WTC11 (cell line): ENCODE measurements at regions not wholly inside any gene's neighbourhood (a gene's known extent, or its start where the extent isn't known, plus 50 kb on each side); places are given as distances from the start of the nearest gene placed in this dataset.
A peak's percentile ranks its signal among the peaks of the same experiment; 100 is the strongest.

Experiments used
- ATAC-seq: fragments of 200-7000 bp; cut with Tn5 transposase; 2 replicates; pipeline ENCODE4 v1.10.0; 2021; ENCODE audit warnings: mild to moderate bottlenecking, moderate library complexity
- CTCF ChIA-PET: fragments of 300-600 bp; sonication (Branson Sonifier 250); formaldehyde crosslinking; loops from one replicate; lab custom pipeline; 2021; ENCODE audit warnings: antibody characterized with exemption; lab: Charles Lee
- POLR2A ChIA-PET: fragments of 350-600 bp; sonication (Branson Sonifier 250); formaldehyde crosslinking; loops from one replicate; lab custom pipeline; 2021; ENCODE audit warnings: antibody characterized with exemption; lab: Charles Lee
- DNase-seq: peaks from one replicate; pipeline ENCODE4 v3.0.0; 2021; ENCODE audit warnings: low spot score
- H3K27ac Mint-ChIP-seq: 2 replicates; pipeline ENCODE4 v1.8.0; 2021; ENCODE audit warnings: mixed read lengths
- H3K27me3 Mint-ChIP-seq: 2 replicates; pipeline ENCODE4 v1.8.0; 2021; ENCODE audit warnings: low read depth, mild to moderate bottlenecking, moderate library complexity, mixed read lengths
- H3K36me3 Mint-ChIP-seq: 2 replicates; pipeline ENCODE4 v1.8.0; 2021; ENCODE audit warnings: mixed read lengths
- H3K4me1 Mint-ChIP-seq: 2 replicates; pipeline ENCODE4 v1.8.0; 2022; ENCODE audit warnings: mixed read lengths
- H3K4me3 Mint-ChIP-seq: 2 replicates; pipeline ENCODE4 v1.8.0; 2021; ENCODE audit warnings: mild to moderate bottlenecking, moderate library complexity, mixed read lengths
- H3K9me3 Mint-ChIP-seq: 2 replicates; pipeline ENCODE4 v1.8.0; 2021; ENCODE audit warnings: mixed read lengths
- ARID4B ChIP-seq: sonication (generic); formaldehyde crosslinking; IDR thresholded peaks from 2 replicates; pipeline ENCODE4 v1.8.0; 2023; ENCODE audit warnings: missing genetic modification reagents, mild to moderate bottlenecking, borderline replicate concordance
- FOXP1 ChIP-seq: sonication (generic); formaldehyde crosslinking; IDR thresholded peaks from 2 replicates; pipeline ENCODE4 v1.8.0; 2022; ENCODE audit warnings: missing genetic modification reagents, mild to moderate bottlenecking, moderate library complexity, borderline replicate concordance
- GABPB1 ChIP-seq: sonication (generic); formaldehyde crosslinking; IDR thresholded peaks from 2 replicates; pipeline ENCODE4 v1.8.1; 2023; ENCODE audit warnings: mild to moderate bottlenecking, missing genetic modification reagents
- MXD4 ChIP-seq: fragments of 250-450 bp; sonication (Bioruptor Pico); IDR thresholded peaks from 2 replicates; pipeline ENCODE4 v1.8.0; 2021; ENCODE audit warnings: mild to moderate bottlenecking, moderate library complexity, borderline replicate concordance
- PRRX2 ChIP-seq: fragments of 250-450 bp; sonication (Bioruptor Pico); IDR thresholded peaks from 2 replicates; pipeline ENCODE4 v1.8.0; 2021; ENCODE audit warnings: mild to moderate bottlenecking
- RELA ChIP-seq: sonication (generic); formaldehyde crosslinking; IDR thresholded peaks from 2 replicates; pipeline ENCODE4 v1.8.1; 2022; ENCODE audit warnings: missing genetic modification reagents, mild to moderate bottlenecking, borderline replicate concordance
- RORB ChIP-seq: fragments of 250-450 bp; sonication (Bioruptor Pico); IDR thresholded peaks from 2 replicates; pipeline ENCODE4 v1.9.0; 2021; ENCODE audit warnings: mild to moderate bottlenecking
- SMAD3 ChIP-seq: sonication (generic); formaldehyde crosslinking; IDR thresholded peaks from 2 replicates; pipeline ENCODE4 v1.8.0; 2022; ENCODE audit warnings: missing genetic modification reagents, mild to moderate bottlenecking, borderline replicate concordance
- SMAD4 ChIP-seq: sonication (generic); formaldehyde crosslinking; IDR thresholded peaks from 2 replicates; pipeline ENCODE4 v1.8.0; 2022; ENCODE audit warnings: mild to moderate bottlenecking, missing genetic modification reagents
- ZBTB43 ChIP-seq: sonication (generic); formaldehyde crosslinking; IDR thresholded peaks from 2 replicates; pipeline ENCODE4 v1.8.1; 2023; ENCODE audit warnings: mild to moderate bottlenecking, missing genetic modification reagents
- ZNF121 ChIP-seq: sonication (generic); formaldehyde crosslinking; IDR thresholded peaks from 2 replicates; pipeline ENCODE4 v1.8.0; 2023; ENCODE audit warnings: missing genetic modification reagents
- ZNF317 ChIP-seq: sonication (generic); formaldehyde crosslinking; IDR thresholded peaks from 2 replicates; pipeline ENCODE4 v1.8.1; 2023; ENCODE audit warnings: low read depth, mild to moderate bottlenecking, moderate library complexity, missing genetic modification reagents, borderline replicate concordance
- ZNF532 ChIP-seq: fragments of 250-450 bp; sonication (Bioruptor Pico); IDR thresholded peaks from 2 replicates; pipeline ENCODE4 v1.9.0; 2021; ENCODE audit warnings: mild to moderate bottlenecking, borderline replicate concordance
- TF ChIP-seq, protein P1 (sequence below): fragments of 200-600 bp; IDR thresholded peaks from 2 replicates; pipeline ENCODE4 v1.8.0; 2022; ENCODE audit warnings: antibody characterized with exemption
- TF ChIP-seq, protein P2 (sequence below): sonication (generic); formaldehyde crosslinking; IDR thresholded peaks from 2 replicates; pipeline ENCODE4 v1.8.1; 2023; ENCODE audit warnings: mild to moderate bottlenecking, missing genetic modification reagents
- TF ChIP-seq, protein P3 (sequence below): sonication (generic); formaldehyde crosslinking; IDR thresholded peaks from 2 replicates; pipeline ENCODE4 v1.8.1; 2022; ENCODE audit warnings: low read depth, missing genetic modification reagents, borderline replicate concordance

DNA sequence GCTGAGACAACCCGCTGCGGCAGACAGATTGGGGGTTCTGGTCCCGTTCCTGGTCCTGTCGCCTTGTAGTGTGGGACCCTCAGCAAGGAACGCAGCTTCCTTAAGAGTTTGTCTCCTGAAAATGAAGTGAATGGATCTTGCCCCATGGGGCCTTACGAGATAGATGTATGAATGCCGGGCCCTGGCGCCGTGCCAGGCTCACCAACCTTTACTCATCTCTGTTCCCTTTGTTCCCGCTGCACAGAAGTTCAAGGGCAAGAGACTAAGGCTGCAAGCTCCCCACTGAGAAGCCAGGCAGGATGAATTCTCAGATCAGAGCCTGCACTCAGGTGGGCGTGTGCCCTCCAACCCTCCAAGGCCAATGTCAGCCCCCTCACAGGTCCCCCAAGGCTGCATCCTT, 162.7 kb upstream of the IQSEC1 start (continued):
- TF ChIP-seq, protein P1, sequence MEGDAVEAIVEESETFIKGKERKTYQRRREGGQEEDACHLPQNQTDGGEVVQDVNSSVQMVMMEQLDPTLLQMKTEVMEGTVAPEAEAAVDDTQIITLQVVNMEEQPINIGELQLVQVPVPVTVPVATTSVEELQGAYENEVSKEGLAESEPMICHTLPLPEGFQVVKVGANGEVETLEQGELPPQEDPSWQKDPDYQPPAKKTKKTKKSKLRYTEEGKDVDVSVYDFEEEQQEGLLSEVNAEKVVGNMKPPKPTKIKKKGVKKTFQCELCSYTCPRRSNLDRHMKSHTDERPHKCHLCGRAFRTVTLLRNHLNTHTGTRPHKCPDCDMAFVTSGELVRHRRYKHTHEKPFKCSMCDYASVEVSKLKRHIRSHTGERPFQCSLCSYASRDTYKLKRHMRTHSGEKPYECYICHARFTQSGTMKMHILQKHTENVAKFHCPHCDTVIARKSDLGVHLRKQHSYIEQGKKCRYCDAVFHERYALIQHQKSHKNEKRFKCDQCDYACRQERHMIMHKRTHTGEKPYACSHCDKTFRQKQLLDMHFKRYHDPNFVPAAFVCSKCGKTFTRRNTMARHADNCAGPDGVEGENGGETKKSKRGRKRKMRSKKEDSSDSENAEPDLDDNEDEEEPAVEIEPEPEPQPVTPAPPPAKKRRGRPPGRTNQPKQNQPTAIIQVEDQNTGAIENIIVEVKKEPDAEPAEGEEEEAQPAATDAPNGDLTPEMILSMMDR = no peak
- TF ChIP-seq ZNF317 (CRISPR knock-in tag) (no peak), SMAD4 (CRISPR knock-in tag) (no peak), GABPB1 (no peak), RELA (CRISPR knock-in tag) (no peak), PRRX2 (CRISPR knock-in tag) (no peak), ZBTB43 (CRISPR knock-in tag) (no peak), SMAD3 (no peak)

DNA sequence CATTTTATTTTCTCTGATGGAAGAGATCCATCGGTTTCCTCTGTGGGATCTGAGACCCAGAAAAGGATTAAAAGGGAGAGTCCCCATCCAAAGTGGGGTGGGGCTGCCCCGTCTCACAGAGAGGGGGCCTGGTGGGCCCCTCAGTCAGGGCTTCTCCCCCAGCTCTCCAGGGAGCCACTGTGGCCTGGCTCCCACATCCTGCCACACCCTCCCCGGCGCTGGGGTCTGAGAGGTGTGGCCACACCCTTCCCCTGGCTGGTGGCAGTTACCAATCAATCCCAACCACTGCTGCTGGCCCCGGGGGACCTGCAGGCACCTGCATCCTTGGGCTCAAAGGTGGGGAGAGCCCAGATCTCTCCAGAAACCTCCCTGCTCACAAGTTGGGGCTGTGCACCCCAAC, 161.8 kb upstream of the IQSEC1 start:
- H3K36me3 Mint-ChIP-seq = no peaks in the 10 kb centered on the region
- no peaks in the 10 kb centered on the region for H3K9me3 Mint-ChIP-seq
- ATAC-seq (peak; percentile 39; the same call in 1 of the 2 replicates), DNase-seq (no peak)
- no peak for TF ChIP-seq RORB (CRISPR knock-in tag)
- TF ChIP-seq FOXP1 (CRISPR knock-in tag) = no peak
- no peak for TF ChIP-seq ZNF532
- TF ChIP-seq, protein P2, sequence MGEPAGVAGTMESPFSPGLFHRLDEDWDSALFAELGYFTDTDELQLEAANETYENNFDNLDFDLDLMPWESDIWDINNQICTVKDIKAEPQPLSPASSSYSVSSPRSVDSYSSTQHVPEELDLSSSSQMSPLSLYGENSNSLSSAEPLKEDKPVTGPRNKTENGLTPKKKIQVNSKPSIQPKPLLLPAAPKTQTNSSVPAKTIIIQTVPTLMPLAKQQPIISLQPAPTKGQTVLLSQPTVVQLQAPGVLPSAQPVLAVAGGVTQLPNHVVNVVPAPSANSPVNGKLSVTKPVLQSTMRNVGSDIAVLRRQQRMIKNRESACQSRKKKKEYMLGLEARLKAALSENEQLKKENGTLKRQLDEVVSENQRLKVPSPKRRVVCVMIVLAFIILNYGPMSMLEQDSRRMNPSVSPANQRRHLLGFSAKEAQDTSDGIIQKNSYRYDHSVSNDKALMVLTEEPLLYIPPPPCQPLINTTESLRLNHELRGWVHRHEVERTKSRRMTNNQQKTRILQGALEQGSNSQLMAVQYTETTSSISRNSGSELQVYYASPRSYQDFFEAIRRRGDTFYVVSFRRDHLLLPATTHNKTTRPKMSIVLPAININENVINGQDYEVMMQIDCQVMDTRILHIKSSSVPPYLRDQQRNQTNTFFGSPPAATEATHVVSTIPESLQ (CRISPR knock-in tag) = no peak
- TF ChIP-seq, protein P3, sequence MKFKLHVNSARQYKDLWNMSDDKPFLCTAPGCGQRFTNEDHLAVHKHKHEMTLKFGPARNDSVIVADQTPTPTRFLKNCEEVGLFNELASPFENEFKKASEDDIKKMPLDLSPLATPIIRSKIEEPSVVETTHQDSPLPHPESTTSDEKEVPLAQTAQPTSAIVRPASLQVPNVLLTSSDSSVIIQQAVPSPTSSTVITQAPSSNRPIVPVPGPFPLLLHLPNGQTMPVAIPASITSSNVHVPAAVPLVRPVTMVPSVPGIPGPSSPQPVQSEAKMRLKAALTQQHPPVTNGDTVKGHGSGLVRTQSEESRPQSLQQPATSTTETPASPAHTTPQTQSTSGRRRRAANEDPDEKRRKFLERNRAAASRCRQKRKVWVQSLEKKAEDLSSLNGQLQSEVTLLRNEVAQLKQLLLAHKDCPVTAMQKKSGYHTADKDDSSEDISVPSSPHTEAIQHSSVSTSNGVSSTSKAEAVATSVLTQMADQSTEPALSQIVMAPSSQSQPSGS (CRISPR knock-in tag) = no peak
- no peak for TF ChIP-seq MXD4 (CRISPR knock-in tag)
- TF ChIP-seq ZNF121 (CRISPR knock-in tag) = no peak
- TF ChIP-seq, protein P1 = no peak
- no peak for TF ChIP-seq ARID4B (CRISPR knock-in tag)
- POLR2A ChIA-PET = no interaction called here
- CTCF ChIA-PET = no interaction called here
- H3K27ac Mint-ChIP-seq = no peak overlapping the region; the same call in 1 of the 2 replicates
- H3K4me3 Mint-ChIP-seq = no peak overlapping the region
- H3K27me3 Mint-ChIP-seq = no peaks in the 10 kb centered on the region
- H3K4me1 Mint-ChIP-seq = peaks cover 33% of the 10 kb centered on the region
